Spleen (tissue), 7 donors: ENCODE measurements at regions not wholly inside any gene's neighbourhood (a gene's known extent, or its start where the extent isn't known, plus 50 kb on each side); places are given as distances from the start of the nearest gene placed in this dataset.

Experiments
- CTCF ChIP-seq, 11 experiments: fragments of 200-600 bp in 7 of 11; fragments of 450-650 bp in 4 of 11; sonication (generic) in 4 of 11; IDR thresholded peaks in 8 of 11; conservative IDR thresholded peaks in 3 of 11; 1 replicate in 7 of 11; 2 replicates in 4 of 11; pipeline versions ENCODE4 v1.4.0 to v1.8.0; 2016 to 2021; ENCODE audit warnings: antibody characterized with exemption in 11 of 11, inconsistent platforms in 4 of 11, mild to moderate bottlenecking in 1 of 11
- POLR2A ChIP-seq, 3 donors: fragments of 450-650 bp; IDR thresholded peaks; one replicate each; pipeline ENCODE4 v1.5.1; 2017; ENCODE audit warnings: antibody characterized with exemption in 3 of 3, mild to moderate bottlenecking in 1 of 3
- POLR2AphosphoS5 ChIP-seq, 3 donors: sonication (generic); formaldehyde crosslinking; IDR thresholded peaks; one replicate each; pipeline ENCODE4 v1.5.1; 2017; ENCODE audit warnings: antibody characterized with exemption in 3 of 3
- donor health status: DM: no; HTN: no; CAD: no; lungs with moderate emphysema.
- donor health status: DM: no; HTN: no; CAD: no.
- donor health status: DM: no; HTN: no; CAD: no.

- TF ChIP-seq CTCF (IDR thresholded peaks at IDR 0.05 in 8 of 11, conservative IDR thresholded peaks at IDR 0.05 in 3 of 11), result no peak
- no peak for TF ChIP-seq POLR2A (IDR thresholded peaks at IDR 0.05)
- no peak for TF ChIP-seq POLR2AphosphoS5 (IDR thresholded peaks at IDR 0.05)
Measured at GRCh38 chr2:60318544-60318943, 234.9 kb downstream of the BCL11A start.
